Activated CD4-positive, alpha-beta T cell treated with anti-CD3 and anti-CD28 coated beads, Interleukin-2, Interleukin-4, amounts not matched to agents 100 ng/mL and 50 ng/mL, durations not matched to agents 16 hours and 8 hours (primary cell): ENCODE measurements at regions not wholly inside any gene's neighbourhood (a gene's known extent, or its start where the extent isn't known, plus 50 kb on each side); places are given as distances from the start of the nearest gene placed in this dataset.
"Not testable (repeated sequence)": the region's sequence is repeated elsewhere in the genome, so short reads cannot be mapped to it uniquely, and the experiment has no call there.

ENCODE experiments used
- DNase-seq: peaks from one replicate; pipeline ENCODE4 v3.0.0-alpha.2; 2020; ENCODE audit warnings: low spot score

- DNase-seq, result no peak
Measured at GRCh38 chr10:36492590-36493515, 632.5 kb upstream of the ANKRD30A start.

GRCh38 chr10:36491926-36492325, 633.5 kb upstream of the ANKRD30A start:
- DNase-seq, result no peak

- DNase-seq, result no peak
Measured at GRCh38 chr10:36489611-36490228, 635.7 kb upstream of the ANKRD30A start.

- no peak for DNase-seq
Measured at GRCh38 chr10:36489181-36489580, 636.2 kb upstream of the ANKRD30A start.

- no peak for DNase-seq
Measured at GRCh38 chr10:36488579-36488978, 636.8 kb upstream of the ANKRD30A start.

- DNase-seq, result no peak
Measured at GRCh38 chr10:36479073-36479472, 646.3 kb upstream of the ANKRD30A start.

- DNase-seq, result no peak
Measured at GRCh38 chr10:36476399-36476798, 649.0 kb upstream of the ANKRD30A start.

GRCh38 chr10:36475746-36476145, 649.7 kb upstream of the ANKRD30A start:
- no peak for DNase-seq

GRCh38 chr10:36474456-36474855, 650.9 kb upstream of the ANKRD30A start:
- no peak for DNase-seq

- DNase-seq, result no peak
Measured at GRCh38 chr10:36473122-36473521, 652.3 kb upstream of the ANKRD30A start.

GRCh38 chr10:36469585-36469984, 655.8 kb upstream of the ANKRD30A start:
- no peak for DNase-seq

- DNase-seq, result no peak
Measured at GRCh38 chr10:36468620-36469019, 656.8 kb upstream of the ANKRD30A start.

GRCh38 chr10:36465604-36466379, 659.6 kb upstream of the ANKRD30A start:
- DNase-seq, result no peak

- DNase-seq, result no peak
Measured at GRCh38 chr10:36464291-36464690, 661.1 kb upstream of the ANKRD30A start.

GRCh38 chr10:36463390-36463789, 662.0 kb upstream of the ANKRD30A start:
- DNase-seq, result no peak

GRCh38 chr10:36462194-36462593, 663.2 kb upstream of the ANKRD30A start:
- no peak for DNase-seq

GRCh38 chr10:36458437-36458836, 667.0 kb upstream of the ANKRD30A start:
- not testable (repeated sequence) for DNase-seq

GRCh38 chr10:36457751-36458150, 667.6 kb upstream of the ANKRD30A start:
- no peak for DNase-seq

GRCh38 chr10:36455526-36456133, 669.8 kb upstream of the ANKRD30A start:
- DNase-seq, result no peak

GRCh38 chr10:36452851-36453250, 672.5 kb upstream of the ANKRD30A start:
- no peak for DNase-seq

- DNase-seq, result no peak
Measured at GRCh38 chr10:36451391-36451970, 673.9 kb upstream of the ANKRD30A start.

GRCh38 chr10:36450380-36450779, 675.0 kb upstream of the ANKRD30A start:
- no peak for DNase-seq
